ENCODE measurements at regions not wholly inside any gene's neighbourhood (a gene's known extent, or its start where the extent isn't known, plus 50 kb on each side); places are given as distances from the start of the nearest gene placed in this dataset.

GRCh38 chr12:103178366-103179080, 221.0 kb downstream of the ASCL1 start:
- no peak overlapping the region for H3K9ac ChIP-seq (ENCODE audit: low read depth in 1 of 2, low read length in 2 of 2)
- H3K27me3 ChIP-seq (ENCODE audit: control insufficient read depth in 2 of 2, insufficient read depth in 2 of 2, low read length in 2 of 2): no peaks in the 10 kb centered on the region
- H3K36me3 ChIP-seq (ENCODE audit: control insufficient read depth in 2 of 2, insufficient read depth in 2 of 2, low read length in 2 of 2): no peaks in the 10 kb centered on the region
- no peaks in the 10 kb centered on the region for H3K9me3 ChIP-seq (ENCODE audit: control insufficient read depth in 2 of 2, low read length in 2 of 2)
- H3K4me3 ChIP-seq (ENCODE audit: low read length in 2 of 2): no peak overlapping the region
- no peak overlapping the region for H3K27ac ChIP-seq (ENCODE audit: low read depth in 2 of 2, low read length in 2 of 2)
- H3K4me1 ChIP-seq (ENCODE audit: control insufficient read depth in 2 of 2, insufficient read depth in 2 of 2, low read length in 2 of 2): no peaks in the 10 kb centered on the region

GRCh38 chr12:103181366-103182152, 224.1 kb downstream of the ASCL1 start:
- H3K27me3 ChIP-seq (ENCODE audit: control insufficient read depth in 2 of 2, insufficient read depth in 2 of 2, low read length in 2 of 2): no peaks in the 10 kb centered on the region
- H3K4me3 ChIP-seq (ENCODE audit: low read length in 2 of 2): no peak overlapping the region
- no peak overlapping the region for H3K27ac ChIP-seq (ENCODE audit: low read depth in 2 of 2, low read length in 2 of 2)
- no peaks in the 10 kb centered on the region for H3K4me1 ChIP-seq (ENCODE audit: control insufficient read depth in 2 of 2, insufficient read depth in 2 of 2, low read length in 2 of 2)
- H3K9ac ChIP-seq (ENCODE audit: low read depth in 1 of 2, low read length in 2 of 2): no peak overlapping the region
- no peaks in the 10 kb centered on the region for H3K36me3 ChIP-seq (ENCODE audit: control insufficient read depth in 2 of 2, insufficient read depth in 2 of 2, low read length in 2 of 2)
- H3K9me3 ChIP-seq (ENCODE audit: control insufficient read depth in 2 of 2, low read length in 2 of 2): peaks cover 0 to 2% of the 10 kb centered on the region in 2 donors

GRCh38 chr12:103182299-103182698, 224.8 kb downstream of the ASCL1 start:
- no peaks in the 10 kb centered on the region for H3K27me3 ChIP-seq (ENCODE audit: control insufficient read depth in 2 of 2, insufficient read depth in 2 of 2, low read length in 2 of 2)
- no peak overlapping the region for H3K9ac ChIP-seq (ENCODE audit: low read depth in 1 of 2, low read length in 2 of 2)
- no peak overlapping the region for H3K4me3 ChIP-seq (ENCODE audit: low read length in 2 of 2)
- H3K9me3 ChIP-seq (ENCODE audit: control insufficient read depth in 2 of 2, low read length in 2 of 2): peaks cover 0 to 2% of the 10 kb centered on the region in 2 donors
- H3K4me1 ChIP-seq (ENCODE audit: control insufficient read depth in 2 of 2, insufficient read depth in 2 of 2, low read length in 2 of 2): no peaks in the 10 kb centered on the region
- H3K27ac ChIP-seq (ENCODE audit: low read depth in 2 of 2, low read length in 2 of 2): no peak overlapping the region
- no peaks in the 10 kb centered on the region for H3K36me3 ChIP-seq (ENCODE audit: control insufficient read depth in 2 of 2, insufficient read depth in 2 of 2, low read length in 2 of 2)

- Histone ChIP-seq H3K4me1 (ENCODE audit: control insufficient read depth in 2 of 2, insufficient read depth in 2 of 2, low read length in 2 of 2) (no peaks in the 10 kb centered on the region), H3K27ac (ENCODE audit: low read depth in 2 of 2, low read length in 2 of 2) (no peak overlapping the region), H3K4me3 (ENCODE audit: low read length in 2 of 2) (no peak overlapping the region), H3K27me3 (ENCODE audit: control insufficient read depth in 2 of 2, insufficient read depth in 2 of 2, low read length in 2 of 2) (no peaks in the 10 kb centered on the region), H3K9ac (ENCODE audit: low read depth in 1 of 2, low read length in 2 of 2) (no peak overlapping the region), H3K36me3 (ENCODE audit: control insufficient read depth in 2 of 2, insufficient read depth in 2 of 2, low read length in 2 of 2) (no peaks in the 10 kb centered on the region), H3K9me3 (ENCODE audit: control insufficient read depth in 2 of 2, low read length in 2 of 2) (peaks cover 0 to 6% of the 10 kb centered on the region in 2 donors)
Measured at GRCh38 chr12:103196467-103196866, 239.0 kb downstream of the ASCL1 start.

GRCh38 chr12:103197725-103198388, 240.4 kb downstream of the ASCL1 start:
- Histone ChIP-seq H3K36me3 (ENCODE audit: control insufficient read depth in 2 of 2, insufficient read depth in 2 of 2, low read length in 2 of 2) (no peaks in the 10 kb centered on the region), H3K27ac (ENCODE audit: low read depth in 2 of 2, low read length in 2 of 2) (no peak overlapping the region), H3K9ac (ENCODE audit: low read depth in 1 of 2, low read length in 2 of 2) (no peak overlapping the region), H3K9me3 (ENCODE audit: control insufficient read depth in 2 of 2, low read length in 2 of 2) (peaks cover 0 to 6% of the 10 kb centered on the region in 2 donors), H3K27me3 (ENCODE audit: control insufficient read depth in 2 of 2, insufficient read depth in 2 of 2, low read length in 2 of 2) (no peaks in the 10 kb centered on the region), H3K4me1 (ENCODE audit: control insufficient read depth in 2 of 2, insufficient read depth in 2 of 2, low read length in 2 of 2) (no peaks in the 10 kb centered on the region), H3K4me3 (ENCODE audit: low read length in 2 of 2) (no peak overlapping the region)

- H3K27ac ChIP-seq (ENCODE audit: low read depth in 2 of 2, low read length in 2 of 2): no peak overlapping the region
- peaks cover 0 to 6% of the 10 kb centered on the region in 2 donors for H3K9me3 ChIP-seq (ENCODE audit: control insufficient read depth in 2 of 2, low read length in 2 of 2)
- no peaks in the 10 kb centered on the region for H3K4me1 ChIP-seq (ENCODE audit: control insufficient read depth in 2 of 2, insufficient read depth in 2 of 2, low read length in 2 of 2)
- no peak overlapping the region for H3K4me3 ChIP-seq (ENCODE audit: low read length in 2 of 2)
- no peaks in the 10 kb centered on the region for H3K36me3 ChIP-seq (ENCODE audit: control insufficient read depth in 2 of 2, insufficient read depth in 2 of 2, low read length in 2 of 2)
- no peak overlapping the region for H3K9ac ChIP-seq (ENCODE audit: low read depth in 1 of 2, low read length in 2 of 2)
- no peaks in the 10 kb centered on the region for H3K27me3 ChIP-seq (ENCODE audit: control insufficient read depth in 2 of 2, insufficient read depth in 2 of 2, low read length in 2 of 2)
Measured at GRCh38 chr12:103198499-103198898, 241.0 kb downstream of the ASCL1 start.

GRCh38 chr12:103205906-103206305, 248.4 kb downstream of the ASCL1 start:
- Histone ChIP-seq H3K36me3 (ENCODE audit: control insufficient read depth in 2 of 2, insufficient read depth in 2 of 2, low read length in 2 of 2) (no peaks in the 10 kb centered on the region), H3K4me1 (ENCODE audit: control insufficient read depth in 2 of 2, insufficient read depth in 2 of 2, low read length in 2 of 2) (no peaks in the 10 kb centered on the region), H3K27ac (ENCODE audit: low read depth in 2 of 2, low read length in 2 of 2) (no peak overlapping the region), H3K4me3 (ENCODE audit: low read length in 2 of 2) (no peak overlapping the region), H3K9ac (ENCODE audit: low read depth in 1 of 2, low read length in 2 of 2) (no peak overlapping the region), H3K27me3 (ENCODE audit: control insufficient read depth in 2 of 2, insufficient read depth in 2 of 2, low read length in 2 of 2) (no peaks in the 10 kb centered on the region), H3K9me3 (ENCODE audit: control insufficient read depth in 2 of 2, low read length in 2 of 2) (peaks cover 0 to 3% of the 10 kb centered on the region in 2 donors)

GRCh38 chr12:103207936-103208335, 250.5 kb downstream of the ASCL1 start:
- H3K9ac ChIP-seq (ENCODE audit: low read depth in 1 of 2, low read length in 2 of 2): no peak overlapping the region
- no peak overlapping the region for H3K4me3 ChIP-seq (ENCODE audit: low read length in 2 of 2)
- H3K4me1 ChIP-seq (ENCODE audit: control insufficient read depth in 2 of 2, insufficient read depth in 2 of 2, low read length in 2 of 2): no peaks in the 10 kb centered on the region
- no peaks in the 10 kb centered on the region for H3K27me3 ChIP-seq (ENCODE audit: control insufficient read depth in 2 of 2, insufficient read depth in 2 of 2, low read length in 2 of 2)
- H3K9me3 ChIP-seq (ENCODE audit: control insufficient read depth in 2 of 2, low read length in 2 of 2): peaks cover 0 to 3% of the 10 kb centered on the region in 2 donors
- H3K27ac ChIP-seq (ENCODE audit: low read depth in 2 of 2, low read length in 2 of 2): no peak overlapping the region
- H3K36me3 ChIP-seq (ENCODE audit: control insufficient read depth in 2 of 2, insufficient read depth in 2 of 2, low read length in 2 of 2): no peaks in the 10 kb centered on the region

- H3K9me3 ChIP-seq (ENCODE audit: control insufficient read depth in 2 of 2, low read length in 2 of 2): no peaks in the 10 kb centered on the region
- no peaks in the 10 kb centered on the region for H3K36me3 ChIP-seq (ENCODE audit: control insufficient read depth in 2 of 2, insufficient read depth in 2 of 2, low read length in 2 of 2)
- H3K27ac ChIP-seq (ENCODE audit: low read depth in 2 of 2, low read length in 2 of 2): no peak overlapping the region
- no peak overlapping the region for H3K4me3 ChIP-seq (ENCODE audit: low read length in 2 of 2)
- no peak overlapping the region for H3K9ac ChIP-seq (ENCODE audit: low read depth in 1 of 2, low read length in 2 of 2)
- H3K4me1 ChIP-seq (ENCODE audit: control insufficient read depth in 2 of 2, insufficient read depth in 2 of 2, low read length in 2 of 2): no peaks in the 10 kb centered on the region
- H3K27me3 ChIP-seq (ENCODE audit: control insufficient read depth in 2 of 2, insufficient read depth in 2 of 2, low read length in 2 of 2): no peaks in the 10 kb centered on the region
Measured at GRCh38 chr12:103241184-103241583, 254.6 kb downstream of the C12orf42 start.

- Histone ChIP-seq H3K27ac (ENCODE audit: low read depth in 2 of 2, low read length in 2 of 2) (no peak overlapping the region), H3K9me3 (ENCODE audit: control insufficient read depth in 2 of 2, low read length in 2 of 2) (no peaks in the 10 kb centered on the region), H3K27me3 (ENCODE audit: control insufficient read depth in 2 of 2, insufficient read depth in 2 of 2, low read length in 2 of 2) (no peaks in the 10 kb centered on the region), H3K36me3 (ENCODE audit: control insufficient read depth in 2 of 2, insufficient read depth in 2 of 2, low read length in 2 of 2) (no peaks in the 10 kb centered on the region), H3K9ac (ENCODE audit: low read depth in 1 of 2, low read length in 2 of 2) (no peak overlapping the region), H3K4me1 (ENCODE audit: control insufficient read depth in 2 of 2, insufficient read depth in 2 of 2, low read length in 2 of 2) (no peaks in the 10 kb centered on the region), H3K4me3 (ENCODE audit: low read length in 2 of 2) (no peak overlapping the region)
Measured at GRCh38 chr12:103244596-103244995, 251.2 kb downstream of the C12orf42 start.

All from mucosa of rectum (tissue), 2 donors.